OCI-M1 (cell line): ENCODE measurements at regions not wholly inside any gene's neighbourhood (a gene's known extent, or its start where the extent isn't known, plus 50 kb on each side); places are given as distances from the start of the nearest gene placed in this dataset.
A peak's percentile ranks its signal among the peaks of the same experiment; 100 is the strongest.

ENCODE experiments used
- DNase-seq: peaks from one replicate; lab custom pipeline; 2025; lab: John Stamatoyannopoulos, UW

- no peak for DNase-seq
Measured at GRCh38 chr1:81699234-81699633, 101.5 kb upstream of the ADGRL2 start.

DNA sequence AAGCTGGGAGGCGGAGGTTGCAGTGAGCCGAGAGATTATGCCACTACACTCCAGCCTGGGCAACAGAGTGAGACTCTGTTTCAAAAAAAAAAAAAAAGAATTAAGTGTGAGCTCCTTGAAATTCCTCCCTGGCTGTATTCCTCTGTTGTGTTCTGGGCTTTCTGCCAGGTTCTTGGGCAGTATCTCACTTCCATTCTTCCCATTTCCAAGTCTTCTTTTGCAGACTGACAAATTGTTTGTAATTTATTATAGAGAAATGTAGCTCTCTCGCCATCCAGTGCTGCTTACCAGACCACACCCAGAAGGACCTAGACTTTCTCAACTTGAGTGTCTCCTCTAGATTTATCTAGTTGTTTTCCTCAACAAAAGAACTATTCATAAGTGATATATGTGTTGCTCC is 105.0 kb upstream of the ADGRL2 start:
- no peak for DNase-seq

DNA sequence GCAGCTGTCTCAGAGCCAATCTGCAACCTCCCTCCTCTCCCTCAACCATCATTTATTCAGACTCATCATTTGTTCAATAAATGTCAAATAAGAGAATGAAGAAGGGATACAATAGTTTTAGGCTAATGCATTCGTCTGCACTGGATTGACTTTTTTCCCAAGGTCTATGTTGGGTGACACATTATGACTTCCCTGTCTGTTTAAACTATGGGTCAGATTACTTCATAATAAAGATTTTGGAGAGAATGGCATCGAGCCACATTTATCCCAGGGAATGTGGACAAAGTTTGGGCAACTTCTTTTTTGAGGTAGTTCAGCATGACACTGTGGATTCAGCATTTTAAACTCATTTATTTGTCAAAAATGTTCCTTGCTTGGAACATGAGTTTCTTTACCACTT is 107.4 kb upstream of the ADGRL2 start:
- no peak for DNase-seq

- DNase-seq, result no peak
Measured at GRCh38 chr1:81690676-81691453, 109.9 kb upstream of the ADGRL2 start.

DNA sequence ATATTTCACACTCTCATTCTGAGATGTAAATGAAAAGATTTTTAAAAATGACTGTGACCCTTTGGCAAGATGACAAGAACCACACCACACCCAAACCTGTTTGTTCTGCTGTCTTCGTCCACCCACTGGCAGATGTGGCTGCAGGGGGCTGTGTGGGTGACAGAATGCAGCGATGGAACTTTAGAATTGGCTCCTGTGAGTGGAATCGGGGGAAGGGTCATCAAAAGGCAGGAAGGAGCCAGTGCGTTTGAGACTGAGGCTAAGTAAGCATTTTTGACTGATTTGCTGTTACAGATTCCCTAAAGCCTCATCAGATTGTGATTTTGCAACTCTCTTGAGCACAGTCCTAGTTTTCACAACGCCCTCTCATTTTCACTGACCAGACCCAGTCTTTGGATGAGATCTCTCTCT is 111.2 kb upstream of the ADGRL2 start:
- no peak for DNase-seq

GRCh38 chr1:81682490-81682889 is 118.2 kb upstream of the ADGRL2 start:
- no peak for DNase-seq

DNA sequence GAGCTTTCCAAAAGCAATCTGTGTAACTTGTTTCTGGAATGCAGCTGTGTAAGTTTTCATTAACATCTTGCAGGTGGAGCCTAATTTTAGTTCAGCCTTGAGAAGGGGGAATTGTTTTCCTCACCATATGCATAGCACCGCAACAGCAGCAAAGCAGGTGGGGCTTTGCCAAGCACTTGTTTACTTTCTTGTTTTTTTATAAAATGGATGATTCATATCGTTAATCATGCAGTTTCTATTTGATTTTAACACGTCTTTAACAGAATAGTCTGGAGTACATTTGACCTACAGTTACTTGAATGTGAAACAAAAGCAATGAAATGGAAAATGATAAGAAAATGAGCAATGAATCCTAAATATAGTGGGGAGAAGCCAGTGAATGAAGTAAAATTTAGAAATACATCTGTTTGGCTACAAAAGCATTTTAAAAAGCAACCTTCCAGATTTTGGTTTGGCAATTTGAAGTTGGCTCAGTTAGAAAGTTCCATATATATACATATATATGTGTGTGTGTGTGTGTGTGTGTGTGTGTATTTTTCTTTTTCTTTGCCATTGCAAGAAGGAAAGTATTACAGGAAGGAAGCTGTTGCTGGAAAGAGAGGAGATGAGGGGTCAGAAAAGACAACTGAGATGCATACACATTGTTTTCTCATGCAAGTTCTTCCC is 119.0 kb upstream of the ADGRL2 start:
- no peak for DNase-seq

DNA sequence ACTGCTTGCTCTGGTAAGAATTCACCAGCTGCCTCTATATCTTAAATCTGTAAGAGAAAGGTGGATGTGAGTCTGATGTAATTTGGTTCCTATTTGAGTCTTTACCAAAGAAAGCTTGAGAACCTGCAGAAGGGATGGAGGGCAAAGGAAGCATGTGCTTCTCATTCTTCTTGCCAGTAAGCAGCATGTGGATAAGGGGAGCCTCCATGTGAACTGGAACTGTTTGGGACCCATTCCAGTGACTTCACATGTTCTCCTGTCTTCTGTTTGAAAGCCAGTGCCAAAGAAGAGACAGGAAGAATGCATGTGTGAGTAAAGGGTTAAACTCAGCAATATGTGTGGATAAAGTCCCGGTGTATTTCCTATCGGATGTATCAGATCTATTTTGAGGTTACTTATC is 119.6 kb upstream of the ADGRL2 start:
- no peak for DNase-seq

DNA sequence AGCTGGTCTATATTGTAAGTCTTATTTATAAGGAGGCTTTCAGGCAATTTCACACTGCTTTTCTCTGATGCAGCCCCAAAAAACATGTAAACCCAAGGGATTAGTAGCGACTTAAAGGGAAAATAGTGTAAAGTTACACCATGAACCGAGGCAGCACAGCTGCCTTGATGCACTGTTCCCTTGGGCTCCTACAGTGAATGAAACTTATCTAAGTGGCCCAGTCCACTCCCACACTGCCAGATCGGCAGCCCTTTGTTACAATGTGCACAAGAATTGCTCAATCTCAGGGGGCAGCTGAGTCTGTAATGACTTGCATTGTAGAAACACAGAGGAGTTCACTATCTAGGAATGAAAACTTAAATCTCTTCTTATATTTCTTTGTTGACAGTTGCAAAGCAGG is 120.8 kb upstream of the ADGRL2 start:
- DNase-seq, result peak; percentile 88

- DNase-seq, result no peak
Measured at GRCh38 chr1:81678779-81679178, 122.0 kb upstream of the ADGRL2 start.

DNA sequence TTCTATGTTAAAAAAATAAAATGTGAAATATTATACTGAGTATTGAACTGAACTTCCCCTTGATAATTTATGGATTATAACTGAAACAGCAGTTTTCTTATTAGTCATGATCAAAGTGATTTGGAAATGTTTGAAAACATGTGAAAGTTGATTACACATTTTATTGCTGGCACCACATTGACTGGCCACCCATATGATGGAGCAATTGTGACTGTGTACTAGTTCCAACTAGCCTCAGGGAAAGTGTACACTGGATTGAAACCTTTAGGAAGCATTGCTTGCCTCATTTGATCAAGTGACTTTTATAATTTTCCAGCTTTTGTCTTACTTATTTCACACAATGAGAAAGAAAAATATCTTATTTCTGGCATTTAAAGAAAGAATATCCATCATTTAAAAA is 128.0 kb upstream of the ADGRL2 start:
- no peak for DNase-seq

DNA sequence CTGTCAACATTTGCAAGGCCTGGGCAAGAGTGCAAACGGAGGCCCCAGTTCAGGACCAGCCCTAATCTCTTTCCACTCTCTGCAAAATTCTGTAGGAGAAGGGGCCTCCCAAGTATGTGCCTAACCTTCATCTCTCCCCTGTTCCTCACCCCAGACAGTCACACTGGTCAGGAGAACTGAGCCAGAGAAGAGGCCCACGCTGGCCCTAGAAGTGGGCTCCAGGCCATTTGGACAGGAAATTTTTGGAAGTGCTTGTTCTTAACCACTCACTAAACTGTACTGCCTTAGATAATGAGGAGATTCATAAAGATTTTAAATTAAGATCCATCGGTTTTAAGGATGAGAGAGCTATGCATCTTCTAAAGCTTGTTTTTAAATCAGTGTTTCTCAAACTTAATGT is 129.7 kb upstream of the ADGRL2 start:
- DNase-seq, result no peak

DNA sequence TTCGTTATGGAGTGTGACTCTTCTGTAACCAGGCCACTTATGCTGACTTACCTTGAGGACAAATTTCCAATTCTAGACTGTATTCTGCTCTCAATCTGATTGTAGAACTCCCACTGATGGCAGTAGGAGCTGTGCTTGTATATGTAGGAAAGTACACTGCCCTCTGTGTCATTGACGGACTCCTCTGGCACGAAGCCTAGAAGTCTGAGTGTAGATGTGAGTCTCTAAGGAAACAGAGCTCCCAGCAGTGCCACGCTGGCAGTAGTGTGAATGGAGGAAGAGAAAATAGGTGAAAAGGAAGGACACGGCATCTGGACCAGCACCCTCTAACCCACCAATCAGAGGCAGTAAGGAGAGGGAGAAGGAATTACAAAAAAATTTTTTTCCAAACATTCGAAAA is 130.4 kb upstream of the ADGRL2 start:
- no peak for DNase-seq

DNA sequence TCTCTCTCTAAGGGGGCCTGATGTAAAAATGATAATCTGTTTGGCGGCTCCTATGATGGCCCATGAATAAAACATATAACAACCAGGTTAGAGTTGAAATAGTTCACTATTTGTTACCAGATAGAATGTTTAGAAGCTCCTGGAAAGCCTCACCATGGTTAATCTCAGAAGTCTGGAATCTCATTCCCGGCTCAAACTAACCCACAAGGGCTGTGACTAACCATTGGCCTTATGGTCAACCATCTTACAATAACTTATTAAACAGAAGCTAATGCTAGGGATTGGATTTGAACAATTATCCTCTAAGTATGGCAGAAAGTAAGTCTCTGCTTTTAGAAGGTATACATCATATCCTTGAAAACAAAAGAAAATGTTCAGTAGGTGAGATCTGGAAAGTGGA is 134.1 kb upstream of the ADGRL2 start:
- no peak for DNase-seq

DNA sequence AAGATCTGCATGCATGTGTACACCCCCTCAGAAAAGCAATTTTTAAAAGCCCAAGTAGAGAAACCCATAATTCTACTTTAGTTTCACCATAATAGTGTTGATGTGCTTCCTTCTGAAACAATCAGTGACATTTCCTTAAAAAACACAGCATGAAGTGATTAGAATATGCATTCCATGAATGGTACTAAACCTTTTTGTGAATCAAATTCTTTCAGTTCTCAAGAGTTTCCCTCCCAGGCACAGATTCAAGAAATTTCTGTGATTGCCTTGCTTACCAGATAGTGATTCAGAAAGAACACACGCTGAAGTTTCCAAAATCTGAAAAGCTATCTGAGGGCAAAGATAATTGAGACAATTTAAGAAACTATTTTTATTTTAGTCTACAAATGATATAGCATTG is 136.4 kb upstream of the ADGRL2 start:
- no peak for DNase-seq

DNA sequence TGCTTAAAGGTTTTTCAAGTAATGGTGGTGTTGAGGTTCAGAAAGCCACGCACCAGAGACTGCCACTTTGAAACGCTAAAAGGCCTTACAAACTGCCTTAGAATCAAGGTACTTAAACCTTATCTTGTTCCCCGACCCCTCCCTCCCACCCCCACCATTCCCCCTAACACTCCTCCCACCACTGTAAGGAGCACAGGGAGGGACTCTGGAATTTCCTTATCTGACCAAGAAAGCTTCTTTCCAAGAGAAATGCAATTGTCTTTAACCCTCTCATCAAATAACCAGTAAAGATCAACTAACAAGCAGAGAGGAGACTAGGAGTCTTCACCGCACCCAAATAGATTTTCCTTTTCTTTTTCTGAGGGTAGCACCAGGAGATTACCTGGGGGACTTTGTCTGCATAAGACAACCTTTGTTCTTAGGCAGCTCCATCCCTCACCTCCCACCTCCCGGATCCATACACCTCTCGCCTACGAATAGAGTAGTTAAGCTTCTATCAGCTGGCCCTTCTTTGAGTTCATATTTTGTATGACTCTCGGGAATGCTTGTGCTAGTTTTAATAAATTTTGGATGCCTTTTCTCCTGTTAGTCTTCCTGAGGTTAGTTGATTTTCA is 137.7 kb upstream of the ADGRL2 start:
- no peak for DNase-seq

DNA sequence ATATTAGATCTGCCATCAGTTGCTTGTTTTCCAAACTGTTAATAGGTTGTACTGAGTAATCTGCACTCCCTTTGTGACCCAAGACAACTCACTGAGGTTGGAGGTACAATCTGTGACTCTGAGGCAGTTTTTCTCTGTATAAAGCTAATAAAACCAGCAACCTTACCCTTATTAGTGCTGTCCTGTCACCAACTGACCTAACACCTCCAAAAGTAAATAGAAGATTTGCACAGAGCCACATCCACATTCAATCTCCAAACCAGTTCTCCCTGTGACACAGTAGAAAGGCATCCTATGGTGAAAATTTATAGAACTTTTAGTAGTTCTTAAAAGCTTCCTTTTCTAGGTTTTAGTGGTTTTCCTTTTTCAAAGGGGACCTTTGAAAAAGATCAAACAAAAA is 140.4 kb upstream of the ADGRL2 start:
- no peak for DNase-seq

DNA sequence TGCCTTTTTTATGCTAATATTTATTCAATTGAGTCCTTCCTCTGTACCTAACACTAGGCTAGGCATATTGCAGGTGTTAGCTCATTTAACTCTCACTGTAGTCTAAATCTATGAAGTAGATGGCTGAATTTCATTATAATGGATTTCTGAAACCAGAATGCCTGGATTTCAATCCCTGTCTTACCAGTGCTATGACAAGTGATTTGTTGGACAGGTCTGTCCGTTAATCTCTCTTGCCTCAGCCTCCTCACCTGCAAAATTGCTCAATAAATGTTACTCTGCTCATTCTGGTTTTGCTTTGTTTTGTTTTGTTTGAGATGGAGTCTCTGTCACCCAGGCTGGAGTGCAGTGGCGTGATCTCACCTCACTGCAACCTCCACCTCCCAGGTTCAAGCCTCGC is 146.1 kb upstream of the ADGRL2 start:
- no peak for DNase-seq

DNA sequence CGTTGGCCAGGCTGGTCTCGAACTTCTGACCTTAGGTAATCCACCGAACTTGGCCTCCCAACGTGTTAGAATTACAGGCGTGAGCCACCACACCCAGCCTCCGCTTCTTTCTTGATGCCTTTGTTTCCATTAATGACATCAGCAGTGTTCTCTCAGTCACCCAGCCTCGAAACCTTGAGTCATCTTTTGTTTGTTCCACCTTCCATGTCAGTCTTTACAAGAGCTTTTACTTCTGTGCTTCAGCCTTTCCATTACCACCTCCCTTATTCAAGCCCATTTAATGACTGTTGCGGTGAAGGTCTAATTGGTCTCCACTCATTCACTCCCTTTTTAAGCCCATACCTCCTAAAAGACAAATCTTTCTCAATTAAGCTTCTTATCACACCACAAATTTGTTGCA is 146.6 kb upstream of the ADGRL2 start:
- DNase-seq, result no peak

GRCh38 chr1:81650776-81651175 is 150.0 kb upstream of the ADGRL2 start:
- no peak for DNase-seq

DNA sequence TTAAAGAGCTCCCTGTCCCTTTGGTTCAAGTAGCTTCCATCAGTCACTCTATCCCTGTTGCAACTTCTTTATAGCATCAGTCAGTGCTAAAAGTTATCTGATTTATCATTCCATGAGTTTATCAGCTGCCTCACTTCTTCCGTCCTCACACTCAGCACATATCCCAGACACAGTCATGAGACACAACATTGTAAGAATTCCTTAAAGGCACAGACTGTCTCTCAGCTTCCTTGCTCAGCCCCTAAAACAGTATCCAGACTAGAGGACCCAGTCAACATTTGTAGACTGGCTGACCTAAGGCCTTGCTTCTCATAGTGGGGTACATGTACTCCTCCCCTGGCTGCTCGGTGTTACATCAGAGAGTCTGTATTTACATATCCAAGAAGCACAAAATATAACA is 164.9 kb upstream of the ADGRL2 start:
- DNase-seq, result no peak

DNA sequence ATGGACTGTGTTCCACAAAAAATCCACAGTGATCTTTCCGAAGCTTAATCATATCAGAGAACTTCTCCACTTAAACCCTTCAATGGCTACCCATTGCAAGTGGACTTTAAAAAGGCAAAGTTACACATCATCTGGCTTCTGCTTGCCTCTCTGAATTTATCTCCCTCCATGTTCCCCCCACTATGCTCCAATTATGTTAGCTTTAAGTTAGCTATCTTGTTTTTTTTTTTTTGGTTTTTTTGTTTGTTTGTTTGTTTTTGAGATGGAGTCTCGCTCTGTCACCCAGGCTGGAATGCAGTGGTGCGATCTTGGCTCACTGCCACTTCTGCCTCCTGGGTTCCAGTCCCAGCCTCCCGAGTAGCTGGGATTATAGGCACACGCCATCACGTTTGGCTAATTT is 166.4 kb upstream of the ADGRL2 start:
- no peak for DNase-seq

- no peak for DNase-seq
Measured at GRCh38 chr1:81619156-81619555, 181.6 kb upstream of the ADGRL2 start.

DNA sequence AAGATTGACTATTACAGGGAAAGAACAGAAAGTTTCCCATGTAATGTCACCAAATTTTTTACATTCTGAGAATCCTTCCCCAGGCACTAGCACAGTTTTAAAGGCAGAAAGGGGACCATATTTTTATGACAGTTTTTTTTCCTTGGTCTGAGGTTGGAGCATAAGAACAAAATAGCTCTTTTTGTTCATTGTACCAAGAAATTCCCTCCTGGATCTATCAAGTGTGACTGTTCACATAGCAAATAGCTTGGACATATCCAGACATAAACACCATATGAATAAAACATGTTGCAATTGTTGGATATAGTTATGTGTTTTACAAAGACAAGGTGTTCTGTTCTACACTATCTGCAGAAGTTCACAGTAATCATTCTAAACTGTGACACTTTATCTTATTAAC is 182.4 kb upstream of the ADGRL2 start:
- no peak for DNase-seq
